ENCODE measurements at regions not wholly inside any gene's neighbourhood (a gene's known extent, or its start where the extent isn't known, plus 50 kb on each side); places are given as distances from the start of the nearest gene placed in this dataset.

- no peaks in the 10 kb centered on the region for H3K36me3 ChIP-seq (ENCODE audit: control insufficient read depth in 2 of 2, extremely low read depth in 1 of 2, insufficient read depth in 2 of 2, low read length in 2 of 2)
- no peak for DNase-seq (ENCODE audit: low read depth, low spot score)
- no peak overlapping the region for H3K4me2 ChIP-seq (ENCODE audit: control insufficient read depth, extremely low read depth, insufficient read depth, low read depth, low read length)
- TF ChIP-seq EZH2 (IDR thresholded peaks at IDR 0.05; ENCODE audit: low read length), result no peak
- no peak for TF ChIP-seq CTCF (optimal IDR thresholded peaks at IDR 0.05 in 1 of 3, IDR thresholded peaks at IDR 0.05 in 1 of 3, conservative IDR thresholded peaks at IDR 0.05 in 1 of 3; ENCODE audit: extremely low read depth in 1 of 3, insufficient read depth in 2 of 3, low read length in 3 of 3)
- no peak overlapping the region for H3K4me3 ChIP-seq (ENCODE audit: control insufficient read depth in 2 of 3, extremely low read depth in 1 of 3, insufficient read depth in 2 of 3, low read depth in 1 of 3, low read length in 3 of 3)
- peaks cover 58% of the 10 kb centered on the region for H3K27me3 ChIP-seq (ENCODE audit: control insufficient read depth, extremely low read depth, insufficient read depth, low read length)
- H3K9me3 ChIP-seq (ENCODE audit: control insufficient read depth, low read depth, low read length), result no peaks in the 10 kb centered on the region
- no peaks in the 10 kb centered on the region for H3K9me1 ChIP-seq (ENCODE audit: control insufficient read depth, extremely low read depth, insufficient read depth, low read length)
- no peaks in the 10 kb centered on the region for H3K4me1 ChIP-seq (ENCODE audit: control insufficient read depth, extremely low read depth, insufficient read depth, low read length)
- H4K20me1 ChIP-seq (ENCODE audit: control insufficient read depth, extremely low read depth, insufficient read depth, low read length), result no peaks in the 10 kb centered on the region
- no peak overlapping the region for H2AFZ ChIP-seq (ENCODE audit: control insufficient read depth, low read length)
- H3K27ac ChIP-seq (ENCODE audit: control insufficient read depth, insufficient read depth, low read length), result no peak overlapping the region
- FAIRE-seq, result no peak
- no peak overlapping the region for H3K9ac ChIP-seq (ENCODE audit: control insufficient read depth, extremely low read depth, insufficient read depth, low read length)
- no peaks in the 10 kb centered on the region for H3K79me2 ChIP-seq (ENCODE audit: control insufficient read depth, insufficient read depth, low read length)
- dilution Hi-C loops (cut with MboI; ENCODE audit: extremely low pct_ligation_motif_present, low sequenced_read_pairs), result no loop called here
Observed at GRCh38 chr17:5797447-5798050, 213.2 kb upstream of the NLRP1 start.

GRCh38 chr17:5798094-5798493, 213.8 kb upstream of the NLRP1 start:
- no peaks in the 10 kb centered on the region for H3K9me3 ChIP-seq (ENCODE audit: control insufficient read depth, low read depth, low read length)
- dilution Hi-C loops (cut with MboI; ENCODE audit: extremely low pct_ligation_motif_present, low sequenced_read_pairs), result no loop called here
- TF ChIP-seq CTCF (optimal IDR thresholded peaks at IDR 0.05 in 1 of 3, IDR thresholded peaks at IDR 0.05 in 1 of 3, conservative IDR thresholded peaks at IDR 0.05 in 1 of 3; ENCODE audit: extremely low read depth in 1 of 3, insufficient read depth in 2 of 3, low read length in 3 of 3) (no peak), EZH2 (IDR thresholded peaks at IDR 0.05; ENCODE audit: low read length) (no peak)

More at GRCh38 chr17:5798094-5798493, 213.8 kb upstream of the NLRP1 start:
- FAIRE-seq, result no peak
- Histone ChIP-seq H3K4me2 (ENCODE audit: control insufficient read depth, extremely low read depth, insufficient read depth, low read depth, low read length) (no peak overlapping the region), H3K27ac (ENCODE audit: control insufficient read depth, insufficient read depth, low read length) (no peak overlapping the region), H3K4me1 (ENCODE audit: control insufficient read depth, extremely low read depth, insufficient read depth, low read length) (no peaks in the 10 kb centered on the region), H2AFZ (ENCODE audit: control insufficient read depth, low read length) (no peak overlapping the region), H3K36me3 (ENCODE audit: control insufficient read depth in 2 of 2, extremely low read depth in 1 of 2, insufficient read depth in 2 of 2, low read length in 2 of 2) (no peaks in the 10 kb centered on the region), H3K9me1 (ENCODE audit: control insufficient read depth, extremely low read depth, insufficient read depth, low read length) (no peaks in the 10 kb centered on the region), H3K9ac (ENCODE audit: control insufficient read depth, extremely low read depth, insufficient read depth, low read length) (no peak overlapping the region), H4K20me1 (ENCODE audit: control insufficient read depth, extremely low read depth, insufficient read depth, low read length) (no peaks in the 10 kb centered on the region), H3K4me3 (ENCODE audit: control insufficient read depth in 2 of 3, extremely low read depth in 1 of 3, insufficient read depth in 2 of 3, low read depth in 1 of 3, low read length in 3 of 3) (no peak overlapping the region), H3K79me2 (ENCODE audit: control insufficient read depth, insufficient read depth, low read length) (no peaks in the 10 kb centered on the region), H3K27me3 (ENCODE audit: control insufficient read depth, extremely low read depth, insufficient read depth, low read length) (peaks cover 60% of the 10 kb centered on the region)
- no peak for DNase-seq (ENCODE audit: low read depth, low spot score)

Data from keratinocyte (primary cell).